Lung (tissue), 11 donors: ENCODE measurements at regions not wholly inside any gene's neighbourhood (a gene's known extent, or its start where the extent isn't known, plus 50 kb on each side); places are given as distances from the start of the nearest gene placed in this dataset.

Source experiments
- ATAC-seq: fragments of 200-7000 bp; cut with Tn5 transposase; one replicate; pipeline ENCODE4 v1.9.1; 2020; ENCODE audit warnings: moderate number of reproducible peaks; ENCODE audit not compliant: insufficient read depth, low FRiP score
- DNase-seq, 3 donors: peaks; one replicate each; pipeline ENCODE4 v3.0.0-alpha.2; 2013 to 2017
- H3K27ac ChIP-seq, 2 donors: one replicate each; pipeline ENCODE4 v1.5.1; 2013; ENCODE audit warnings: mild to moderate bottlenecking in 2 of 2, moderate library complexity in 2 of 2, control low read depth in 1 of 2, inconsistent platforms in 1 of 2, low read depth in 1 of 2, low read length in 1 of 2
- H3K27me3 ChIP-seq, 3 donors: one replicate each; pipeline ENCODE4 v1.5.1; 2013; ENCODE audit warnings: low read length in 2 of 3; ENCODE audit not compliant: control insufficient read depth in 3 of 3, insufficient read depth in 3 of 3
- H3K36me3 ChIP-seq, 4 donors: one replicate each; pipeline ENCODE4 v1.5.1; 2013; ENCODE audit warnings: low read length in 4 of 4, mild to moderate bottlenecking in 1 of 4, moderate library complexity in 1 of 4; ENCODE audit not compliant: control insufficient read depth in 4 of 4, insufficient read depth in 4 of 4
- H3K4me1 ChIP-seq, 5 donors: one replicate each; pipeline ENCODE4 v1.5.1; 2013; ENCODE audit warnings: low read length in 5 of 5, mild to moderate bottlenecking in 2 of 5, moderate library complexity in 1 of 5; ENCODE audit not compliant: control insufficient read depth in 5 of 5, insufficient read depth in 5 of 5
- H3K4me3 ChIP-seq: one replicate; pipeline ENCODE4 v1.5.1; 2013; ENCODE audit warnings: mild to moderate bottlenecking, control low read depth, moderate library complexity
- H3K9ac ChIP-seq, 2 donors: one replicate each; pipeline ENCODE4 v1.5.1; 2013; ENCODE audit warnings: low read length in 2 of 2, control low read depth in 1 of 2; ENCODE audit not compliant: insufficient read depth in 1 of 2
- H3K9me3 ChIP-seq, 4 donors: one replicate each; pipeline ENCODE4 v1.5.1; 2013; ENCODE audit warnings: low read length in 3 of 4, mild to moderate bottlenecking in 1 of 4, moderate library complexity in 1 of 4; ENCODE audit not compliant: control insufficient read depth in 4 of 4, insufficient read depth in 3 of 4
- WGBS, 2 donors: extraction: QIAGEN DNeasy Blood & Tissue Kit; methylation state at CpG; one replicate each; pipeline ENCODE4 v1.1.7; 2013; 5-methylcytosine and 5-hydroxymethylcytosine counted together
- TF ChIP-seq, protein P1 (sequence below): IDR thresholded peaks from 2 replicates; pipeline ENCODE4 v1.5.1; 2012; ENCODE audit warnings: mild to moderate bottlenecking; ENCODE audit errors: control extremely low read depth, extremely low read depth
- donor health status: control.
- donor health status: control.
- donor health status: Bipolar disorder and iron deficiency.
- donor health status: healthy.
- donor health status: DM: yes; HTN: yes; CAD: no.

DNA sequence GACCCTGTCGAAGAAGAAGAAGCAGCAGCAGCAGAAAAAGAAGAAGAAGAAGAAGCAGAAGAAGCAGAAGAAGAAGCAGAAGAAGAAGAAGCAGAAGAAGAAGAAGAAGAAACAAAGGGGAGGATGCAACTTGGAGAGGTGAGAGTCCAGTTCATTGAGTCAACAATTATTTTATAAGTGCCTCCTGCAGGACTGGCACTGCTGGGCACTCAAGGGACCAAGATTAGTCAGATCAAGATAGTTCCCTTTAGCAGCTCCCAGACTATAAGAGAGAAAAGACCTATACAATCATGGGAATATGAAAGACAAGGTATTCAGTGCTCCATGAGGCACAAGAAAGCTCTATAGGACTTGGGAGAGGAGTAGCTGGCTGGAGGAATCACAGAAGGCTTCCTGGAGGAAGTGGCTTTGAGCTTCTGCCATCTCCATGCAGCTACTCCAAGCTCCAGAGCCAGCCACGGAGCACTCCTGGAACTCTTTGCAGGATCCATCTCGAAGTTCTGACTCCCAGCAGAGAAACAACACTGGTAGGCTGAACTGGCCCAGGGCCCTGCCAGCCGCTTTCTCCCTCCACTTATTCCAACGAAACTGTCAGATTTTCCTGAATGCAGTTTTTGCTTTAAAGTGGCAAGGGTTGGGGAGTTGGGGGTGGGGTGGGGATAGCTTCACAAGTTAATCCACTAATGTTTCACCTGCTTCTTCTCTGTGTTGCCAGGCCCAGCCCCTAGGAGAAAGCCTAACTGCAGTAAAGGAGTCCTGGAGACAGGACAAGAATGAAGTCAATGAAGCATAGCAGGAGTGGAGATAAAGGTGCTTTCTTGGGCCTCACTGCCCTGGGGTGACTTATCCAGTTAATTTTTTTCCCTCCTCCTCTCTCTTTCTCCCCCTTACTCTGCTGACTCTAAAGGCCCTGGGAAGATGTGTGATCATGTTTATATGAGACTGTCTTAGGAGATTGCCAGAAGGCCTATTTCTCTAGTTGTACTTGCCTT, 140.1 kb upstream of the PARP11 start:
- no peaks in the 10 kb centered on the region for H3K36me3 ChIP-seq
- no peaks in the 10 kb centered on the region for H3K9me3 ChIP-seq
- peaks cover 0 to 15% (median 0%) of the 10 kb centered on the region in 5 donors for H3K4me1 ChIP-seq
- peak overlapping the region in 1 of 2 donors; percentile 39 for H3K27ac ChIP-seq
- no peak for ATAC-seq
- TF ChIP-seq, protein P1, sequence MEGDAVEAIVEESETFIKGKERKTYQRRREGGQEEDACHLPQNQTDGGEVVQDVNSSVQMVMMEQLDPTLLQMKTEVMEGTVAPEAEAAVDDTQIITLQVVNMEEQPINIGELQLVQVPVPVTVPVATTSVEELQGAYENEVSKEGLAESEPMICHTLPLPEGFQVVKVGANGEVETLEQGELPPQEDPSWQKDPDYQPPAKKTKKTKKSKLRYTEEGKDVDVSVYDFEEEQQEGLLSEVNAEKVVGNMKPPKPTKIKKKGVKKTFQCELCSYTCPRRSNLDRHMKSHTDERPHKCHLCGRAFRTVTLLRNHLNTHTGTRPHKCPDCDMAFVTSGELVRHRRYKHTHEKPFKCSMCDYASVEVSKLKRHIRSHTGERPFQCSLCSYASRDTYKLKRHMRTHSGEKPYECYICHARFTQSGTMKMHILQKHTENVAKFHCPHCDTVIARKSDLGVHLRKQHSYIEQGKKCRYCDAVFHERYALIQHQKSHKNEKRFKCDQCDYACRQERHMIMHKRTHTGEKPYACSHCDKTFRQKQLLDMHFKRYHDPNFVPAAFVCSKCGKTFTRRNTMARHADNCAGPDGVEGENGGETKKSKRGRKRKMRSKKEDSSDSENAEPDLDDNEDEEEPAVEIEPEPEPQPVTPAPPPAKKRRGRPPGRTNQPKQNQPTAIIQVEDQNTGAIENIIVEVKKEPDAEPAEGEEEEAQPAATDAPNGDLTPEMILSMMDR = no peak
- DNase-seq = no peak
- 71 to 77% methylated on average over 5 of the region's 5 CpGs for WGBS, 2 donors
- no peak overlapping the region for H3K9ac ChIP-seq
- no peaks in the 10 kb centered on the region for H3K27me3 ChIP-seq
- H3K4me3 ChIP-seq = no peak overlapping the region

DNA sequence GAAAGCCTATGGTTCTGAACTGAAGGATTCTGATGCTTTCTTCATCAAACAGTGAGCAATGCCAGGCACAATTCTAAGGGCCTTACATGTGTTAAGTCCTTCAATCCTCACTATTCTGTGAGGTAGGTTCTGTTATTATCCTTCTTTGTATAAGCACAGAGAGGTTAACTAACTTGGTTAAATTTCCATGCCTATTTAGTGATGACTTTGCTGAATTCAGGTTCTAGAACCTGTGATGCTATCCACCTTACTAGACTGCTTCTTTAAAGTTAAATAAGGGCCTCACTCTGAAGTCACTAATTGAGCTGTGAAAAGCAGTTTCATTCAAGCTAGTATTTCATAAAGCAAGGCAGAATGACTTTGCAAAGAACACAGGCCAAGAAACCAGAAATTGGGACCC, 138.9 kb upstream of the PARP11 start:
- Histone ChIP-seq H3K27ac (peak overlapping the region in 1 of 2 donors; percentile 86), H3K4me1 (peaks cover 0 to 15% (median 0%) of the 10 kb centered on the region in 5 donors), H3K36me3 (no peaks in the 10 kb centered on the region), H3K9me3 (no peaks in the 10 kb centered on the region), H3K27me3 (no peaks in the 10 kb centered on the region), H3K4me3 (no peak overlapping the region), H3K9ac (no peak overlapping the region)
- ATAC-seq = no peak
- no peak for DNase-seq
- TF ChIP-seq, protein P1 = no peak

DNA sequence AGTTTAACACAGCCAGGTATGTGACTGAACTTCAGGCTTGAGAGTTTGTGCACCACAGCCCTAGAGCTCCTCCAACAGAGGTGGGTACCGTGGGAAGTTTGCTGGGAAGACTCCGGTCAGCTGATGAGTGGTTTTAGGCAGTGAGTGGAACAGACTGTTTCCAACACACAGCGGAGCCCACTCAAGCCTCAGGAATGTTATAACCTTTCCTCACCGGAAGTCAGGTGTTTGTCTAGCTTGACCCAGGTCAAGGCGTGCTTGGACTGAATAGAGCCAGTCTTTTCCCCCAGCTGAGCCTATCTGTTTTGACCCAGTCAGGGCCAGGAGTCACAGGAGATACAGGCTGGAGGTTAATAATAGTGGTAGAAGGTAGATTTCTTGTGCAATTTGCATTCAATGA, 138.4 kb upstream of the PARP11 start:
- no peak overlapping the region for H3K4me3 ChIP-seq
- peak overlapping the region in 1 of 2 donors; percentile 86 for H3K27ac ChIP-seq
- WGBS, 2 donors = 70 to 77% methylated on average over 5 of the region's 5 CpGs
- ATAC-seq (peak; percentile 79), DNase-seq (no peak)
- no peak overlapping the region for H3K9ac ChIP-seq
- H3K27me3 ChIP-seq = no peaks in the 10 kb centered on the region
- peaks cover 0 to 15% (median 0%) of the 10 kb centered on the region in 5 donors for H3K4me1 ChIP-seq
- H3K36me3 ChIP-seq = no peaks in the 10 kb centered on the region
- H3K9me3 ChIP-seq = no peaks in the 10 kb centered on the region
- TF ChIP-seq, protein P1 = no peak
